A673 (cell line): ENCODE measurements at regions not wholly inside any gene's neighbourhood (a gene's known extent, or its start where the extent isn't known, plus 50 kb on each side); places are given as distances from the start of the nearest gene placed in this dataset.

Experiments
- BruUV-seq: library from RNA; stranded (reverse); fragments of 400-500 nt; replicated peaks from 2 replicates; lab custom pipeline; 2021; lab: Mats Ljungman, UMichigan
- CTCF ChIA-PET: fragments of 300-600 bp; sonication (Branson Sonifier 250); formaldehyde crosslinking; loops from one replicate; lab custom pipeline; 2022; ENCODE audit warnings: antibody characterized with exemption; lab: Charles Lee
- POLR2A ChIA-PET: fragments of 300-600 bp; sonication (Branson Sonifier 250); formaldehyde crosslinking; loops from one replicate; lab custom pipeline; 2022; ENCODE audit warnings: antibody characterized with exemption; ENCODE audit not compliant: low non-redundant PET; lab: Charles Lee
- DNase-seq: peaks from one replicate; pipeline ENCODE4 v3.0.0-alpha.2; 2015; ENCODE audit warnings: low spot score
- H3K27ac ChIP-seq: fragments of 200-600 bp; sonication (generic); 2 replicates; pipeline ENCODE4 v1.5.1; 2016; ENCODE audit warnings: mixed run types, low read depth, mild to moderate bottlenecking, mixed read lengths, antibody characterized with exemption, low read length; ENCODE audit not compliant: poor library complexity, severe bottlenecking
- H3K27me3 ChIP-seq: fragments of 200-600 bp; sonication (generic); replicated peaks from 2 replicates; pipeline ENCODE4 v1.6.1; 2017; ENCODE audit warnings: mixed run types, low read depth, mild to moderate bottlenecking, mixed read lengths, antibody characterized with exemption, low read length; ENCODE audit not compliant: insufficient read depth, poor library complexity
- H3K36me3 ChIP-seq: fragments of 200-600 bp; sonication (generic); 2 replicates; pipeline ENCODE4 v1.6.1; 2016; ENCODE audit warnings: mixed run types, mild to moderate bottlenecking, mixed read lengths, antibody characterized with exemption, low read length; ENCODE audit not compliant: insufficient read depth, poor library complexity, severe bottlenecking
- H3K4me1 ChIP-seq: fragments of 200-600 bp; sonication (generic); 2 replicates; pipeline ENCODE4 v1.6.1; 2017; ENCODE audit warnings: mixed run types, mild to moderate bottlenecking, mixed read lengths, antibody characterized with exemption, low read length; ENCODE audit not compliant: insufficient read depth, poor library complexity, severe bottlenecking
- H3K4me3 ChIP-seq: fragments of 200-600 bp; sonication (generic); 2 replicates; pipeline ENCODE4 v1.5.1; 2016; ENCODE audit warnings: low read depth, mixed run types, mild to moderate bottlenecking, mixed read lengths, low read length; ENCODE audit not compliant: poor library complexity, severe bottlenecking
- H3K9me3 ChIP-seq: fragments of 200-600 bp; sonication (generic); 2 replicates; pipeline ENCODE4 v1.6.1; 2016; ENCODE audit warnings: mixed run types, low read depth, mild to moderate bottlenecking, mixed read lengths, antibody characterized with exemption, low read length; ENCODE audit not compliant: poor library complexity, severe bottlenecking
- EZH2 ChIP-seq: fragments of 200-600 bp; sonication (generic); IDR thresholded peaks from 2 replicates; pipeline ENCODE4 v1.6.1; 2017; ENCODE audit warnings: borderline replicate concordance, low read depth, mild to moderate bottlenecking, mixed read lengths, antibody characterized with exemption, low read length; ENCODE audit not compliant: poor library complexity, severe bottlenecking
- intact Hi-C: fragments of 100-400 bp; cut with micrococcal nuclease; formaldehyde crosslinking; loops from one replicate; pipeline ENCODE4 v1.10.0; 2022; ENCODE audit not compliant: unreplicated experiment
- TF ChIP-seq, protein P1 (sequence below): fragments of 300-800, 200-600 bp; sonication (generic); conservative IDR thresholded peaks from 2 replicates; pipeline ENCODE4 v1.5.1; 2017; ENCODE audit warnings: low read depth, mild to moderate bottlenecking, antibody characterized with exemption, low read length, moderate library complexity, mixed read lengths

GRCh38 chr16:85469929-85470590, 143.1 kb upstream of the GSE1 start:
- no peaks in the 10 kb centered on the region for H3K4me1 ChIP-seq
- no peak overlapping the region for H3K27ac ChIP-seq
- no peaks in the 10 kb centered on the region for H3K36me3 ChIP-seq
- TF ChIP-seq, protein P1, sequence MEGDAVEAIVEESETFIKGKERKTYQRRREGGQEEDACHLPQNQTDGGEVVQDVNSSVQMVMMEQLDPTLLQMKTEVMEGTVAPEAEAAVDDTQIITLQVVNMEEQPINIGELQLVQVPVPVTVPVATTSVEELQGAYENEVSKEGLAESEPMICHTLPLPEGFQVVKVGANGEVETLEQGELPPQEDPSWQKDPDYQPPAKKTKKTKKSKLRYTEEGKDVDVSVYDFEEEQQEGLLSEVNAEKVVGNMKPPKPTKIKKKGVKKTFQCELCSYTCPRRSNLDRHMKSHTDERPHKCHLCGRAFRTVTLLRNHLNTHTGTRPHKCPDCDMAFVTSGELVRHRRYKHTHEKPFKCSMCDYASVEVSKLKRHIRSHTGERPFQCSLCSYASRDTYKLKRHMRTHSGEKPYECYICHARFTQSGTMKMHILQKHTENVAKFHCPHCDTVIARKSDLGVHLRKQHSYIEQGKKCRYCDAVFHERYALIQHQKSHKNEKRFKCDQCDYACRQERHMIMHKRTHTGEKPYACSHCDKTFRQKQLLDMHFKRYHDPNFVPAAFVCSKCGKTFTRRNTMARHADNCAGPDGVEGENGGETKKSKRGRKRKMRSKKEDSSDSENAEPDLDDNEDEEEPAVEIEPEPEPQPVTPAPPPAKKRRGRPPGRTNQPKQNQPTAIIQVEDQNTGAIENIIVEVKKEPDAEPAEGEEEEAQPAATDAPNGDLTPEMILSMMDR = no peak
- TF ChIP-seq EZH2 = no peak
- no peaks in the 10 kb centered on the region for H3K27me3 ChIP-seq
- no peaks in the 10 kb centered on the region for H3K9me3 ChIP-seq
- CTCF ChIA-PET = no interaction called here
- DNase-seq = no peak
- no peak overlapping the region for H3K4me3 ChIP-seq
- POLR2A ChIA-PET = no interaction called here
- no TSS peak for BruUV-seq
- intact Hi-C loops = no loop called here

- ChIA-PET POLR2A (no interaction called here), CTCF (no interaction called here)
- H3K4me1 ChIP-seq = no peaks in the 10 kb centered on the region
- H3K36me3 ChIP-seq = no peaks in the 10 kb centered on the region
- no peak for DNase-seq
- H3K4me3 ChIP-seq = no peak overlapping the region
- H3K9me3 ChIP-seq = no peaks in the 10 kb centered on the region
- no peaks in the 10 kb centered on the region for H3K27me3 ChIP-seq
- TF ChIP-seq, protein P1 = no peak
- TF ChIP-seq EZH2 = no peak
- intact Hi-C loops = no loop called here
- no peak overlapping the region for H3K27ac ChIP-seq
- BruUV-seq = no TSS peak
These were observed 142.2 kb upstream of the GSE1 start for GRCh38 chr16:85470873-85471272.

GRCh38 chr16:85471469-85472431, 141.4 kb upstream of the GSE1 start:
- H3K36me3 ChIP-seq = no peaks in the 10 kb centered on the region
- DNase-seq = no peak
- H3K27ac ChIP-seq = no peak overlapping the region
- no peaks in the 10 kb centered on the region for H3K27me3 ChIP-seq
- POLR2A ChIA-PET = no interaction called here
- intact Hi-C loops = no loop called here
- no TSS peak for BruUV-seq
- H3K9me3 ChIP-seq = no peaks in the 10 kb centered on the region
- no peak for TF ChIP-seq EZH2
- TF ChIP-seq, protein P1 = no peak
- CTCF ChIA-PET = no interaction called here
- H3K4me3 ChIP-seq = no peak overlapping the region
- H3K4me1 ChIP-seq = no peaks in the 10 kb centered on the region
